ENCODE measurements at regions not wholly inside any gene's neighbourhood (a gene's known extent, or its start where the extent isn't known, plus 50 kb on each side); places are given as distances from the start of the nearest gene placed in this dataset.

- Histone ChIP-seq H3K9ac (ENCODE audit: low read length) (no peak overlapping the region), H3K4me3 (ENCODE audit: control extremely low read depth in 1 of 5, extremely low read depth in 1 of 5, insufficient read depth in 1 of 5, low read depth in 2 of 5, low read length in 4 of 5) (no peak overlapping the region), H3K4me2 (replicated peaks; ENCODE audit: low read depth, low read length, poor library complexity, severe bottlenecking) (no peak overlapping the region), H3K27ac (ENCODE audit: low read length in 2 of 2) (no peak overlapping the region), H3K27me3 (replicated peaks in 1 of 4; ENCODE audit: control extremely low read depth in 1 of 4, control insufficient read depth in 3 of 4, insufficient read depth in 4 of 4, low read length in 3 of 4) (no peaks in the 10 kb centered on the region), H3K79me2 (ENCODE audit: control insufficient read depth, insufficient read depth, low read length) (no peaks in the 10 kb centered on the region), H4K20me1 (ENCODE audit: control insufficient read depth, insufficient read depth, low read length, poor library complexity, severe bottlenecking) (no peaks in the 10 kb centered on the region), H3K9me3 (ENCODE audit: control extremely low read depth in 1 of 3, control insufficient read depth in 2 of 3, insufficient read depth in 1 of 3, low read length in 2 of 3) (peaks cover 0 to 14% (median 0%) of the 10 kb centered on the region in 3 donors), H3K4me1 (ENCODE audit: control insufficient read depth in 2 of 2, insufficient read depth in 2 of 2, low read length in 2 of 2) (no peaks in the 10 kb centered on the region), H2AFZ (ENCODE audit: insufficient read depth, low read depth, low read length, poor library complexity, severe bottlenecking) (no peak overlapping the region), H3K36me3 (replicated peaks in 1 of 2; ENCODE audit: control extremely low read depth in 1 of 2, control insufficient read depth in 1 of 2, extremely low read depth in 1 of 2, insufficient read depth in 2 of 2, low read length in 1 of 2) (no peaks in the 10 kb centered on the region)
- TF ChIP-seq CTCF (IDR thresholded peaks at IDR 0.05): no peak
- TF ChIP-seq EZH2 (IDR thresholded peaks at IDR 0.05; ENCODE audit: borderline replicate concordance, insufficient read depth, low read depth, low read length, poor library complexity, severe bottlenecking): no peak
- Mint-ChIP-seq H3K27ac (no peak overlapping the region), H3K4me1 (no peaks in the 10 kb centered on the region), H3K27me3 (peaks cover 11% of the 10 kb centered on the region), H3K9me3 (ENCODE audit: insufficient read depth) (no peaks in the 10 kb centered on the region), H3K4me3 (no peak overlapping the region)
- intact Hi-C loops (cut with micrococcal nuclease): no loop called here
- no peak for ATAC-seq (ENCODE audit: low read depth)
- POLR2A ChIA-PET: no interaction called here
- DNase-seq: no peak
- CTCF ChIA-PET: no interaction called here
- WGBS (ENCODE audit: insufficient coverage): 89% methylated on average over 1 of the region's 3 CpGs
Observed at GRCh38 chr22:27011133-27011532, 353.7 kb downstream of the MIAT start.

- intact Hi-C loops (cut with micrococcal nuclease): no loop called here
Observed at GRCh38 chr22:27011717-27012116, 354.3 kb downstream of the MIAT start.

More at GRCh38 chr22:27011717-27012116, 354.3 kb downstream of the MIAT start:
- Histone ChIP-seq H3K4me2 (replicated peaks; ENCODE audit: low read depth, low read length, poor library complexity, severe bottlenecking) (no peak overlapping the region), H3K36me3 (replicated peaks in 1 of 2; ENCODE audit: control extremely low read depth in 1 of 2, control insufficient read depth in 1 of 2, extremely low read depth in 1 of 2, insufficient read depth in 2 of 2, low read length in 1 of 2) (no peaks in the 10 kb centered on the region), H3K9me3 (ENCODE audit: control extremely low read depth in 1 of 3, control insufficient read depth in 2 of 3, insufficient read depth in 1 of 3, low read length in 2 of 3) (peaks cover 0 to 14% (median 0%) of the 10 kb centered on the region in 3 donors), H3K27ac (ENCODE audit: low read length in 2 of 2) (no peak overlapping the region), H3K4me1 (ENCODE audit: control insufficient read depth in 2 of 2, insufficient read depth in 2 of 2, low read length in 2 of 2) (no peaks in the 10 kb centered on the region), H3K9ac (ENCODE audit: low read length) (no peak overlapping the region), H2AFZ (ENCODE audit: insufficient read depth, low read depth, low read length, poor library complexity, severe bottlenecking) (no peak overlapping the region), H3K79me2 (ENCODE audit: control insufficient read depth, insufficient read depth, low read length) (no peaks in the 10 kb centered on the region), H3K4me3 (ENCODE audit: control extremely low read depth in 1 of 5, extremely low read depth in 1 of 5, insufficient read depth in 1 of 5, low read depth in 2 of 5, low read length in 4 of 5) (no peak overlapping the region), H3K27me3 (replicated peaks in 1 of 4; ENCODE audit: control extremely low read depth in 1 of 4, control insufficient read depth in 3 of 4, insufficient read depth in 4 of 4, low read length in 3 of 4) (peaks cover 0 to 2% (median 0%) of the 10 kb centered on the region in 4 experiments), H4K20me1 (ENCODE audit: control insufficient read depth, insufficient read depth, low read length, poor library complexity, severe bottlenecking) (no peaks in the 10 kb centered on the region)
- DNase-seq (no peak), ATAC-seq (ENCODE audit: low read depth) (no peak)
- CTCF ChIA-PET: no interaction called here
- H3K27me3 Mint-ChIP-seq: peaks cover 11% of the 10 kb centered on the region
- no peak overlapping the region for H3K27ac Mint-ChIP-seq
- H3K9me3 Mint-ChIP-seq (ENCODE audit: insufficient read depth): no peaks in the 10 kb centered on the region
- WGBS (ENCODE audit: insufficient coverage): 79% methylated on average over 2 of the region's 3 CpGs
- H3K4me3 Mint-ChIP-seq: no peak overlapping the region
- POLR2A ChIA-PET: no interaction called here
- H3K4me1 Mint-ChIP-seq: no peaks in the 10 kb centered on the region
- TF ChIP-seq CTCF (IDR thresholded peaks at IDR 0.05): no peak
- no peak for TF ChIP-seq EZH2 (IDR thresholded peaks at IDR 0.05; ENCODE audit: borderline replicate concordance, insufficient read depth, low read depth, low read length, poor library complexity, severe bottlenecking)
